ENCODE measurements at regions not wholly inside any gene's neighbourhood (a gene's known extent, or its start where the extent isn't known, plus 50 kb on each side); places are given as distances from the start of the nearest gene placed in this dataset.

DNA sequence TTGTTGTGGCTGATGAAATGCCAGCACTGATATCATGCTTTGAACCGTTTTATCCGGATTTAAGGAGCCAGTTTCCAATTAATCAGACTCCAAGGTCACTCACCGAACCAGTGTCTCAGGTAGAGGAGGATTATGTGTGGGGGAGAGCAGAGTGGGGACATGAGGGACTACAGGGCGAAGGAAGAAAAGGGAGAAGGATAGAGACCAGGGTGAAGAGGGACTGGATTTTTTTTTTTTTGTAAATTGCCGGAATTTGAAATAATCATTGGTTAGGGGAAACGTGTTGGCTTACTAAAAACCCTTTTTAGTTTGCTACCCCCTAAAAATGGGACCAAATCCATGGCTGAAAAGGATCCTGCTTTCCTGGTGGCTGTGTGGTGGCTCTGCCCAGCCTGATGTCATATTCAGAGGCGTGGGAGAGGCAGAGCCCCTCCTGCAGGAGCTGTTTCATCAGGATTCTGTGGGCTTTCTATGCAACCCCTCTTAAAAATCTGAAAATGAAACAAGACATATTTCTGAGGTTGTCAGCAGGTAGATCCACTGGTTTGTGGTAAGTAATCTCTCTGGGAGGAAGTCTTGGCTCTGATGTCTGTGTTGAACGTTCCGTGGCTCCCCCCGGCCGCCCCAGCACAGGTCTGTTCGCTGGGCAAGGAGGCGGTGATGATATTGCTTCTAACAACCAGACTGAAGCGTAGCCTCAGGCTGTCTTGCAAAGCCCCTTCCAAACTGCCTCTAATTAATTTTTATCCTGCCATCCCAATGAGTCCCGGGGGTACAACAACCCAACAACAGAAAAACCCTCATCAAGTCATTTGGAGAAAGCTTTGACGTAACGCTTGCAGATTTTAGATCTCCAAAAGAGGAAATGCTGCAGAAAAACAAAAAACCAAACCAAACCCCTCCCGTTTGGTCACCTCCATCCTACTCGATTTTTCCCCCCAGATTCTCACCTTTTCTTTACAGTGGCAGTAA is 143.0 kb upstream of the ZFHX3 start:
- Histone ChIP-seq H3K79me2 (ENCODE audit: low read length) (no peaks in the 10 kb centered on the region), H3K9ac (ENCODE audit: low read length) (no peak overlapping the region), H3K4me3 (ENCODE audit: low read length) (peak overlapping the region; percentile 52), H3K9me3 (ENCODE audit: insufficient read depth, low read length) (no peaks in the 10 kb centered on the region), H3K27ac (ENCODE audit: low read length) (no peak overlapping the region), H3K36me3 (replicated peaks; ENCODE audit: low read depth, low read length) (no peaks in the 10 kb centered on the region), H4K20me1 (ENCODE audit: insufficient read depth, low read length) (no peaks in the 10 kb centered on the region), H3K27me3 (ENCODE audit: low read depth, low read length) (peaks cover 43% of the 10 kb centered on the region), H2AFZ (ENCODE audit: low read depth, low read length) (peak overlapping the region; percentile 77; the same call in 1 of the 2 replicates), H3K4me2 (ENCODE audit: low read length) (peak overlapping the region; percentile 73), H3K4me1 (ENCODE audit: low read length) (peaks cover 14% of the 10 kb centered on the region)
- no peak for TF ChIP-seq EZH2phosphoT487 (IDR thresholded peaks at IDR 0.05; ENCODE audit: low read depth)
- TF ChIP-seq, protein P1, sequence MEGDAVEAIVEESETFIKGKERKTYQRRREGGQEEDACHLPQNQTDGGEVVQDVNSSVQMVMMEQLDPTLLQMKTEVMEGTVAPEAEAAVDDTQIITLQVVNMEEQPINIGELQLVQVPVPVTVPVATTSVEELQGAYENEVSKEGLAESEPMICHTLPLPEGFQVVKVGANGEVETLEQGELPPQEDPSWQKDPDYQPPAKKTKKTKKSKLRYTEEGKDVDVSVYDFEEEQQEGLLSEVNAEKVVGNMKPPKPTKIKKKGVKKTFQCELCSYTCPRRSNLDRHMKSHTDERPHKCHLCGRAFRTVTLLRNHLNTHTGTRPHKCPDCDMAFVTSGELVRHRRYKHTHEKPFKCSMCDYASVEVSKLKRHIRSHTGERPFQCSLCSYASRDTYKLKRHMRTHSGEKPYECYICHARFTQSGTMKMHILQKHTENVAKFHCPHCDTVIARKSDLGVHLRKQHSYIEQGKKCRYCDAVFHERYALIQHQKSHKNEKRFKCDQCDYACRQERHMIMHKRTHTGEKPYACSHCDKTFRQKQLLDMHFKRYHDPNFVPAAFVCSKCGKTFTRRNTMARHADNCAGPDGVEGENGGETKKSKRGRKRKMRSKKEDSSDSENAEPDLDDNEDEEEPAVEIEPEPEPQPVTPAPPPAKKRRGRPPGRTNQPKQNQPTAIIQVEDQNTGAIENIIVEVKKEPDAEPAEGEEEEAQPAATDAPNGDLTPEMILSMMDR (IDR thresholded peaks at IDR 0.05; ENCODE audit: low read depth, low read length), result no peak

DNA sequence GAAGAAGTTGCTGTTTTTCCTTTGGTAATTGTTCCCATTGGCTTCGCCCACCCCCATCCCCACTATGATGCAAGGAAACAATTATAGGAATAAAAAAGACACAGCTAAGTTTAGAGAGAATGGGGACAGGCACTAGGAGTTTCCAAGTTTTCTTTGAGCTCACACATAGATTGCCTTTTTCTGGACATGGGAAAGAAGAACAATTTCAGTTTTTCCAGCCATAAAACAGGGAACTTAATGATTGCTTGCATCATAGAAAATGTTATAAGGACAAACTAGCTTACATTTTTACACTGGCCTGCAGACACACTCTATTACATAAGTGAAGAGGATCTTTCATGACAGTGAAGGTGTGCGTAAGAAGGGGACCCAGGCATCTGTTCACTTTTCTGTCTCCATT is 142.3 kb upstream of the ZFHX3 start:
- H4K20me1 ChIP-seq (ENCODE audit: insufficient read depth, low read length), result no peaks in the 10 kb centered on the region
- H3K9me3 ChIP-seq (ENCODE audit: insufficient read depth, low read length), result no peaks in the 10 kb centered on the region
- H3K4me1 ChIP-seq (ENCODE audit: low read length), result peaks cover 14% of the 10 kb centered on the region
- no peak overlapping the region for H2AFZ ChIP-seq (ENCODE audit: low read depth, low read length)
- H3K36me3 ChIP-seq (replicated peaks; ENCODE audit: low read depth, low read length), result no peaks in the 10 kb centered on the region
- no peak overlapping the region for H3K27ac ChIP-seq (ENCODE audit: low read length)
- no peaks in the 10 kb centered on the region for H3K79me2 ChIP-seq (ENCODE audit: low read length)
- H3K4me3 ChIP-seq (ENCODE audit: low read length), result no peak overlapping the region
- no peak for TF ChIP-seq EZH2phosphoT487 (IDR thresholded peaks at IDR 0.05; ENCODE audit: low read depth)
- TF ChIP-seq, protein P1 (IDR thresholded peaks at IDR 0.05; ENCODE audit: low read depth, low read length), result no peak
- peaks cover 43% of the 10 kb centered on the region for H3K27me3 ChIP-seq (ENCODE audit: low read depth, low read length)
- H3K4me2 ChIP-seq (ENCODE audit: low read length), result no peak overlapping the region
- no peak overlapping the region for H3K9ac ChIP-seq (ENCODE audit: low read length)

DNA sequence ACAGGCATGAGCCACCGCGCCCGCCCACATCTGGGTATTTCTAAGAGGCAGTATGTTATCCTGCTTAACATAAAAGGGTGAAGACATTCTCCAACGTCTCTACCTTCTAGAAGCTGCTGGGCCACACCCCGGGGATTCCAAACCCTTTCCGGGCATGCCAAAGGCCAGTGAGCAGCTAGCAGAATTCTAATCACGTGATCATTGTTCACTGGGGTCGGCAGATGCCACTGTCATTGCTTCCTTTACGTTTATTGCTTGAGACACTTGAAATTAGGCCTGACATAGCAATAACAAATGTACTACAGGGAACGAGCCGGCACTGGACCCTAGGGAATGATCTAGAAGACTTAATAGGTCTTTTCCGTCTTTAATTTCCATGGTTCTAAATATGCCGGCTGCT is 141.2 kb upstream of the ZFHX3 start:
- Histone ChIP-seq H2AFZ (ENCODE audit: low read depth, low read length) (no peak overlapping the region), H3K4me2 (ENCODE audit: low read length) (no peak overlapping the region), H3K79me2 (ENCODE audit: low read length) (no peaks in the 10 kb centered on the region), H3K9ac (ENCODE audit: low read length) (no peak overlapping the region), H4K20me1 (ENCODE audit: insufficient read depth, low read length) (no peaks in the 10 kb centered on the region), H3K4me3 (ENCODE audit: low read length) (no peak overlapping the region), H3K27me3 (ENCODE audit: low read depth, low read length) (peaks cover 38% of the 10 kb centered on the region), H3K27ac (ENCODE audit: low read length) (no peak overlapping the region), H3K4me1 (ENCODE audit: low read length) (peaks cover 14% of the 10 kb centered on the region), H3K9me3 (ENCODE audit: insufficient read depth, low read length) (no peaks in the 10 kb centered on the region), H3K36me3 (replicated peaks; ENCODE audit: low read depth, low read length) (no peaks in the 10 kb centered on the region)
- TF ChIP-seq, protein P1 (IDR thresholded peaks at IDR 0.05; ENCODE audit: low read depth, low read length), result no peak
- no peak for TF ChIP-seq EZH2phosphoT487 (IDR thresholded peaks at IDR 0.05; ENCODE audit: low read depth)

DNA sequence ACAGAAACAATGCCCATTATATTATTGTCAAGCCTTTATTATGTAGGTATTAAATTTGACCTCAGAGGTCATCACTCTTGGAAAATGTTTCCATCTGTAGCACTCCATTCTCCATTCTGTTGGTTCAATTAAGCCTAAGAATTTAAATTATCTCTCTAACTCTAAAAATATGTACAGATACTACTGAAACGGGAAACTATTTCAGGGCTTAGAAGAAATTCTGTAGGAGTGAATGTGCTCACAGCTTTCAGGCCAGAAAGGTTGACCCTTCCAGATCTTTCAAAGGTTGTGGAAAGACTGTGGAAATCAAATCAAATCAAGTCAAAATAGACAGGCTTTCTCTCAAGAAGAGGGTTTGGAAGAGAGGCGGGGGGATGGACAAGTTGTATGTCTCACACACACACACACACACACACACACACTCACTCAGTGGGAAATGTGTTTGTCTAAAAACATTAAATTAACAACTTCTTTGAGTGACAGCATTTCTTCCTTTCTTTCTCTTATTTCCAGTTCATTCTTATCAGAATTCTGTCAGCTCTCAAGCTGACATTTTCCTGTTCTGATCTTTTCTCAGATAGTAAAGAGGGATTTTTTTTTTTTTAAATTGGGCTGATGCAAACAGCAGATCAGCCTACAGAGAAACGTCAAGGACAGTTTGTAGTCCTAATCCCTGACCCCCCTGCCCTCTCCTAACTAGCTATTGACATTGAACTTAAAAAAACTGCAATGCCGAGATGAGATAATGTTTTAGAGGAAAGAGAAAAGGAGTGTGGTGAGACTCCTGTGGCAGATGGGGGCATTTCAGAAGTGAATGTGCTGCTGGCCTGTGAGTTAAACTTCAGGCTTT is 139.0 kb upstream of the ZFHX3 start:
- H3K27ac ChIP-seq (ENCODE audit: low read length), result no peak overlapping the region
- H4K20me1 ChIP-seq (ENCODE audit: insufficient read depth, low read length), result no peaks in the 10 kb centered on the region
- H3K79me2 ChIP-seq (ENCODE audit: low read length), result no peaks in the 10 kb centered on the region
- H3K4me3 ChIP-seq (ENCODE audit: low read length), result no peak overlapping the region
- no peaks in the 10 kb centered on the region for H3K9me3 ChIP-seq (ENCODE audit: insufficient read depth, low read length)
- TF ChIP-seq, protein P1 (IDR thresholded peaks at IDR 0.05; ENCODE audit: low read depth, low read length), result no peak
- peaks cover 28% of the 10 kb centered on the region for H3K27me3 ChIP-seq (ENCODE audit: low read depth, low read length)
- no peaks in the 10 kb centered on the region for H3K36me3 ChIP-seq (replicated peaks; ENCODE audit: low read depth, low read length)
- H3K4me1 ChIP-seq (ENCODE audit: low read length), result peaks cover 13% of the 10 kb centered on the region
- H3K9ac ChIP-seq (ENCODE audit: low read length), result no peak overlapping the region
- H3K4me2 ChIP-seq (ENCODE audit: low read length), result no peak overlapping the region
- H2AFZ ChIP-seq (ENCODE audit: low read depth, low read length), result no peak overlapping the region
